GM11168 (cell line): ENCODE measurements at regions not wholly inside any gene's neighbourhood (a gene's known extent, or its start where the extent isn't known, plus 50 kb on each side); places are given as distances from the start of the nearest gene placed in this dataset.

ENCODE experiments used
- in situ Hi-C: fragments of 300-500 bp; cut with MboI; formaldehyde crosslinking; loops from one replicate; pipeline ENCODE4 v1.12.0; 2022; ENCODE audit warnings: low sequenced_read_pairs; ENCODE audit not compliant: unreplicated experiment

GRCh38 chr7:81607987-81608386 is 161.9 kb downstream of the HGF start:
- in situ Hi-C loops: no loop called here

DNA sequence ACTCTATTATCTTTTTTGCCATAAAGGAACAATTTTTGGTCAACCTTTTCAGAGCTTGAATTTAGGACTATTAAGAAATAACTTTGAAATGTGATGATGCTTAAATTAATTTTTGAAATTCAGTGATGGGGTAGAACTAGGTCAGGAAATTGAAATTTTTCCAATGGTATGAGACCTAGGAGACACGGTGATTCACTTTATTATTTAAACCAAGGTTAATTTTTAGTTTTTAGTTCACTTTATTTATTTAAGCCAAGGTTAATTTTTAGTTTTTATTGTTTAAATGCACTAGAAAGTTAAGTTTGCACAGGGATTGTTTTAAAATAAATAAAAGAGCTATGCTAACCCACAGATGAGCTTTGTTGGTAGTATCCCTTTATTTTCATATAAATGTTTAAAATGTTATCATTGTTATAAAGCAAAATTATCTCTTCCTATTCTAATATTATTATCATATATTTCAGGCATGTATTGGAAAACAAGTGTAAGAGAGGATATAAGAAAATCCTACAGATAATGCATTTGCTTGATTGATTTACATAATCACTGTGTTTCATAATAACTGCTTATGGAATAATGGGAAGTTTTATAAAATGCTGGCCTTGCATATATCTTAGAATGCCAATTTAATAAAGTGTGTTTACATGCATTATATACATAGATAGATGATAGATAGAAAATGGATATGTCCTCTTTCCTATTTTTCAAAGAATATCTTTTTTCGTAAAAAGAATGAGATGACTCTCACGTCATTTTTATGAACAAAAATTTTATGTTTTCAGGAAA is 163.6 kb downstream of the HGF start:
- in situ Hi-C loops: no loop called here

- in situ Hi-C loops: no loop called here
Observed at GRCh38 chr7:81605493-81605892, 164.4 kb downstream of the HGF start.

DNA sequence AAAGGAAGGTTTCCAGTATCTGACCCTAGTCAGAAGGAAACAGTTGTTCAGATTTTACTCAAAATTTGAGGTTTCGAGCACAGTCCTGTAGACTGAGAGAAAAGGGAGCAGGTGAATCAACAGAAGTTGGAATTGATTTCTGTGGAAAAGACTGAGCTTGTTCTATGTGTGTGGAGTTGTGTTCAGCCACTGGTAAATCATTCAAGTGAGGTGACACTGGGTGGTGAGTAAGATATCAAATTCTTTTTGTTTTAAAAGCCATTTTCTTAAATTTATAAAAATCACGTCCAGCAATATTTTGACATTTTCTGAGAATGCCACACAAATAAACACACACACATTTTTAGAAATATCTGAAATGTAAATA is 165.1 kb downstream of the HGF start:
- in situ Hi-C loops: no loop called here

DNA sequence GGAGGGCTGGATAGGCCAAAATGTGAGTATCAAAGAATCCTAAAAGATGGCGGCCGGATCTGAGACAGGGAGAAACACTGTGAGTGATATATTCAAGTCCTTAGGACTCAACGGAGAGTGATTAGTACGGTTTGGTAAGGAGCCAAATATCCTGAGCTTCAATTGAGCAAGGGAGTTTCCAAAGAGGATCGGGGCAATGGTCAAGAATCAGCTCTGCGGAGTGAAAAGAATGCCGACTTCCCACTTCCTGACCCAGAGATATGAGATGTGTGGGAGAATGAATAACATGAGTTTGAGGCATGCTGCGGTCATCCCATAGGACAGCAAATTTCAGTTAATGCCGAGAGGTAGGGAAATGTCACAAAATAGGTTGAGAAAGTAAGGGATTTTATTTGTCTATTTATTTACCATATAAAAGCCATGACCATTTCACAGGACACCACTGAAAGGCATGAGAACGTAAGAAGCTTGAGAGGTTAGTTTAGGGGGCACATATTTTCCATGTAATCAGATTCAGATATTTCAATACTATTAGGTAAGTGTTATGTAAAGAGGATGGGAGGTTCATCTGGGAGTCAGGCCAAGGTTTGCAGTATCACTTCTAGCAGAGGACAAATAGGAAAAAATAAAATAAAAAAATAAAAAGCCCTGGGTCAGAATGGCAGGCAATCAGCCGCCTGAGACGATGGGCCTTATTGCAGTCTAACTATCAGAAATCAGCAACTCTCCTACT is 165.6 kb downstream of the HGF start:
- in situ Hi-C loops: no loop called here

DNA sequence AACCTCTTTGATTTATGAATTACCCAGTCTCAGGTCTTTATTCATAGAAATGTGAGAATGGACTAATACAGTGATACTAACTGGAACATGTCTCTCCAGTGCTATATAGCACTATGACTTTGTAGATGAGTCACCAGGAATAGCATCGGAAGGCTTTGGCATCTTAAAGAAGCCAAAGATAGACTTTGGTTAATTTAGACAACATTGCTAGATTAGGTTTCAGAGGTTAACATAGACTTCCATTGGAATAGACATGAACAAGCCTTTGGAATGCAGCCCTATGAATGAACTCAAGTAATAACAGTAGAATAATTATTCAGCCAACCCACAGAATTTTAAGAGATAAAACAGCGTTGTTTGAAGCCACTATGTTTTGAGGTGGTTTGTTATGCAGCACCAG is 169.2 kb downstream of the HGF start:
- in situ Hi-C loops: no loop called here

- in situ Hi-C loops: no loop called here
Observed at GRCh38 chr7:81598951-81599350, 170.9 kb downstream of the HGF start.

DNA sequence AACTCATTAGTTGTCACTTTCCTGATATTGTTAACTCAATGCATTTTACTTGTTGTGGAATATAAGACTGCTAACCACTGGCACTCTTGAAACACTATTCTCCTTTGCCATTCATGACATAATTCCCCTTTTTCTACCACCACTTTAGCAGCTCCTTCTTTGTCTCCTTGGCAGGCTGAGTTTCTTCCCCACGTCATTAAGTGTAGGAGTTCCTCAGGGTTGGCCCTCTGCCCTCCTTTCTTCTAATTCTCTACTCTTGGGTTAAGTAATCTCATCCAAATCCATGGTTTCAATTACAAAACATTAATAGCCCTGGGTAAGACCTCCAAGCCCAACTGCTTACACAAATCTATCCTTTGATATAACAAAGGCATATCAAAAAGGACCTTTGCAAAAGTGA is 175.1 kb downstream of the HGF start:
- in situ Hi-C loops: no loop called here

- in situ Hi-C loops: no loop called here
Observed at GRCh38 chr7:81590131-81590530, 179.7 kb downstream of the HGF start.

DNA sequence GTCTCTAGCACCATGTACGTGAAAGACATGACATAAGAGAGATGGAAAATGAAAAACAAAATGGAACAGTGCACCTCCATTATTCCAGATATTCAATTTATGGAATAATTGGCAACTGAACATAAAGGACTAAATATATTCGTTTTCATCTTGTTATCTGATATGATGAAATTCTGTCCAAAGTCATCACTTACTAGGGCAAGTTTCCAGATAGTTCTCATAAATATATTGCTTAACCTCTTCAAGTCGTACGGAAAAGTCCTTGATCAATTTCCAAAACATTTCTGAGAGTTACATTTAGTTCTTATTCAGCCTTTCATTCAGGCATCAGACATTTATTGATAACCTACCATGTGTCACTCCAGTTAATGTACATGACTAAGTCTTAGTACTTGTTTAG is 185.2 kb downstream of the HGF start:
- in situ Hi-C loops: no loop called here

DNA sequence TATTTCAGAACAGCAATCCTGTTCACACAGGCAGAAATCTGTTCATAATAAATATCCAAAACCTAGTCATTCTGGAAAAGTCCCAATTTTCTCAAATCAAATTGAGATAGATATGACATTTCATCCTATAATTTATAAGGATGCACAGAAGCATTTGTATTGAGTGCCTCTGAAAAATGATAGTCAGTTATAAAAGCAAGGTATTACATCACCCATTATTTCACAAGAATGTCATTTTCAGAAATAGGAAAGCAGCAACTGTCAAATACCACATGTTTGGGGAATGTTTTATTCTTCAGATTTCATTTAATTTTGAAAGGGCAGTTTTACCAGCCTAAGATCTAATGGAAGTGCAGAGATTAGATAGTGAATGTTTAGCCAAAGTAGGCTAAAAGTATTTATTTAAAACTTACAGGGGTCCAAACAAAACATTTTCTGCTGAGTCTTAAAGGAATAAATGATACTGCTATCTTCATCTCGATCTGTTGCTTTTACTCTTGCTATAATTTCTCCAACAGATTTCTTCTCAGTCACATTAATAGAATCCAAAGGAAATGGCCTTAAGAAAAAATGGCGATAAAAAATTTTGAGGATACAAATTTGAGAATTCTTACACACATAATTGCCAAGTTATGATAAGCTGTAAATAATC is 185.8 kb downstream of the HGF start:
- in situ Hi-C loops: no loop called here

GRCh38 chr7:81583090-81583489 is 186.8 kb downstream of the HGF start:
- in situ Hi-C loops: no loop called here

GRCh38 chr7:81577642-81578340 is 192.1 kb downstream of the HGF start:
- in situ Hi-C loops: no loop called here

DNA sequence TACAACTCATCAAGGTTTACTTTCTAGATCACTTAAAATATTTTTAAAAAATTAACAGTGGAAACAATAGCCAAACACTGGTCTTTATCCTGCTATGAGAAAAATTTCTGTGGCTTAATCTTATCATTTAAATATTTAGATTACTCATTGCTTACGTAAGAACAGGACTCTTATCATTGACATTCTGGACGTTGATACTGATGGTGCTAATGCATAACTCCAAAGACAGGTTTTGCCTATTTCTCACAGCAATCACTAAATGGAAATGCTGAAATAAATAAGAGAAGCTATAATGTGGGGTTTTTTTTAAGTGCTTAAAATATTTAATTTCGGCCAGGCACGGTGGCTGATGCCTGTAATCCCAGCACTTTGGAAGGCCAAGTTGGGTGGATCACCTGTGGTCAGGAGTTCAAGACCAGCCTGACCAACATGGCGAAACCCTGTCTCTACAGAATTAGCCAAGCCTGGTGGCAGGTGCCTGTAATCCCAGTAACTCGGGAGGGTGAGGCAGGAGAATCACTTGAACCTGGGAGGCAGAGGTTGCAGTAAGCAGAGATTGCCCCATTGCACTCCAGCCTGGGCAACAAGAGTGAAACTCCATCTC is 195.0 kb downstream of the HGF start:
- in situ Hi-C loops: no loop called here

DNA sequence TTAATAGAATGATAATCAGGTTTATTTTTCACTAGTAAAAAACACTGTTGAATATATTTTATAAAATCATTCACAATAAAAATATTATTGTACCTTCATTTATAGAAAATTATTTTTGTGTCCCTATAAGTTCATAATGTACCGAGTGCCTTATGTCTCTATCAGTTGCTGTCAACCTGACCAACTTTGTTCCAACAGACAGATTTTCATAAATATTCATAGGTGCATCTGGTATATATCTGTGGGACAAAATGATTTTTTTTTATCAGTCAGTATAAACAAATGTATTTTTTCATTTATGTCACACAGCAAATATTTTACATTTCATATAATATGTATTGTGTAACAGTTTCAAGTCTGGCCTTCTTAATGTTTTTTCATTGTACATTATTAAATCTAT is 195.9 kb downstream of the HGF start:
- in situ Hi-C loops: no loop called here

DNA sequence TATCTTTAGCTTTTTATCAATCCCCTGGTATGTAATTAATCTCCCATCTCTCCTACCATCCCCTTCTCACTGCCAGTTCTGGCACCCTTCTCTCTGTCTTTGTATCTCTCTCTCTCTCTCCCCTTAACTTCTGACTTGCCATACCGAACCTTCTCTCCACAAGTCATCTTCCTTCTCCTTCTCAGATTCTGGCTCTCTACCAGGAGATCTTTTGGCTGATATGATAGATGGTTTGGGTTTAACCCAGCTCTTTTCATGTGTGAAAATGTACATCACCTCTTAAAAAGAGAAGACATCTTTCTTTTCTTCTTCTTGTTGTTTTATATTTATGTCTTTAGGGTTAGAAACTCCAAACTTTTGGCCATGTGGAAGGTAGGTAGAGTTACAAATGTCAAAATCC is 196.7 kb downstream of the HGF start:
- in situ Hi-C loops: no loop called here

DNA sequence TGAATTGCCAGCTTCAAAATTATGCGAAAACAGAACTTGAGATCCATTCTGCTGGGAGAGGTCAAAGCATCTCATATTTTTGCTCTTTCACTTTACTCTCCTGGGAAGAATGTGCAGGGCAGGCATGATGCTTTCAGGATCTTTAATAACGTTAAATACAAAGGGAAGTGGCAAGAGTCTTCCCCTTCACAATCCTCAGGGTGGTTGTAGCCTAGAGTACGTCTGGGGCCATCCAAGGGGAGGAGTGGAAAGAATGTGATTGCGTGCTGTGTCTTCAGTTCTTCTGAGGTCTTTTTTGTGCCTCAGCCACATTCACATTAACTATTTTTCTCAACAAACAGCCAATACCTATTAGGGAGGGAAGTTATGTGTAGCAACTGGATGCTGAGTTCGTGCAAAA is 207.3 kb downstream of the HGF start:
- in situ Hi-C loops: no loop called here

GRCh38 chr7:81560708-81561107 is 209.1 kb downstream of the HGF start:
- in situ Hi-C loops: no loop called here

GRCh38 chr7:81549484-81550016 is 220.3 kb downstream of the HGF start:
- in situ Hi-C loops: no loop called here

DNA sequence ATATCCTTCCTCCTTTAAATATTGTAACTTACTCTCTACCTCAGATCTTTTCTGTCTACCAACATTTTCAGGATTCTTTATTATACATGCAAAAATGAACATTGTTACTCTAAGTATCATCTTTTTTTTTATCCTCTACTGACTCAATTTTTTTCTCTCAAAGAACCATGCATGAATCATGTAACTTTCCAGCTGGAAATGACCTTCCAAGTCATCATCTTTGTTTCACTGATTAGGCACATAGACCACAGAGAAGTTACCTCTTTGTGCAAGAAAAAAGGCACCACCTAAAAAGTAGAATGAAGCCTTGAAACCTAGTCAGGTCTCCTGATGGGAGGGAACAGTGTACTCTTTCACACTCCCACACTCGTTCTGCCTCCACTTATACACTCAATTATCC is 234.9 kb downstream of the HGF start:
- in situ Hi-C loops: no loop called here
